ENCODE measurements at regions not wholly inside any gene's neighbourhood (a gene's known extent, or its start where the extent isn't known, plus 50 kb on each side); places are given as distances from the start of the nearest gene placed in this dataset.
"Not testable (repeated sequence)": the region's sequence is repeated elsewhere in the genome, so short reads cannot be mapped to it uniquely, and the experiment has no call there.

DNA sequence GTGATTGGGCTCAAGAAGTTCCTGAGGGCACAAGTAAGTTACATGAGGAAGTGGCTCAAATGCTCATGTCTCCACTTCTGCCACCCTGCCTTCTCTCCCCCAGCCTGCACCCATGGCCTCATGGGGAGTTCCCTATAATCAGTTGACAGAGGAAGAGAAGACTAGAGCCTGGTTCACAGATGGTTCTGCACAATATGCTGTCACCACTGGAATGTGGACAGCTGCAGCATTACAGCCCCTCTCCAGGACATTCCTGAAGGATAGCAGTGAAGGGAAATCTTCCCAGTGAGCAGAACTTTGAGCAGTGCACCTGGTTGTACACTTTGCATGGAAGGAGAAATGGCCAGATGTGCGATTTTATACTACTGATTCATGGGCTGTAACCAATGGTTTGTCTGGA lies 352.3 kb downstream of the C12orf75 start:
- TF ChIP-seq, protein P1, sequence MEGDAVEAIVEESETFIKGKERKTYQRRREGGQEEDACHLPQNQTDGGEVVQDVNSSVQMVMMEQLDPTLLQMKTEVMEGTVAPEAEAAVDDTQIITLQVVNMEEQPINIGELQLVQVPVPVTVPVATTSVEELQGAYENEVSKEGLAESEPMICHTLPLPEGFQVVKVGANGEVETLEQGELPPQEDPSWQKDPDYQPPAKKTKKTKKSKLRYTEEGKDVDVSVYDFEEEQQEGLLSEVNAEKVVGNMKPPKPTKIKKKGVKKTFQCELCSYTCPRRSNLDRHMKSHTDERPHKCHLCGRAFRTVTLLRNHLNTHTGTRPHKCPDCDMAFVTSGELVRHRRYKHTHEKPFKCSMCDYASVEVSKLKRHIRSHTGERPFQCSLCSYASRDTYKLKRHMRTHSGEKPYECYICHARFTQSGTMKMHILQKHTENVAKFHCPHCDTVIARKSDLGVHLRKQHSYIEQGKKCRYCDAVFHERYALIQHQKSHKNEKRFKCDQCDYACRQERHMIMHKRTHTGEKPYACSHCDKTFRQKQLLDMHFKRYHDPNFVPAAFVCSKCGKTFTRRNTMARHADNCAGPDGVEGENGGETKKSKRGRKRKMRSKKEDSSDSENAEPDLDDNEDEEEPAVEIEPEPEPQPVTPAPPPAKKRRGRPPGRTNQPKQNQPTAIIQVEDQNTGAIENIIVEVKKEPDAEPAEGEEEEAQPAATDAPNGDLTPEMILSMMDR (conservative IDR thresholded peaks at IDR 0.05 in 1 of 2, IDR thresholded peaks at IDR 0.05 in 1 of 2; ENCODE audit: low read depth in 1 of 2, low read length in 2 of 2): not testable (repeated sequence)
- TF ChIP-seq EZH2 (IDR thresholded peaks at IDR 0.05; ENCODE audit: low read length, missing control alignments): not testable (repeated sequence)

Data from fibroblast of lung (primary cell).